GM21619 (cell line): ENCODE measurements at regions not wholly inside any gene's neighbourhood (a gene's known extent, or its start where the extent isn't known, plus 50 kb on each side); places are given as distances from the start of the nearest gene placed in this dataset.

Source experiments
- ATAC-seq: cut with Tn5 transposase; IDR thresholded peaks from one replicate; pipeline ENCODE4 v1.9.1; 2021; ENCODE audit not compliant: unreplicated experiment

DNA sequence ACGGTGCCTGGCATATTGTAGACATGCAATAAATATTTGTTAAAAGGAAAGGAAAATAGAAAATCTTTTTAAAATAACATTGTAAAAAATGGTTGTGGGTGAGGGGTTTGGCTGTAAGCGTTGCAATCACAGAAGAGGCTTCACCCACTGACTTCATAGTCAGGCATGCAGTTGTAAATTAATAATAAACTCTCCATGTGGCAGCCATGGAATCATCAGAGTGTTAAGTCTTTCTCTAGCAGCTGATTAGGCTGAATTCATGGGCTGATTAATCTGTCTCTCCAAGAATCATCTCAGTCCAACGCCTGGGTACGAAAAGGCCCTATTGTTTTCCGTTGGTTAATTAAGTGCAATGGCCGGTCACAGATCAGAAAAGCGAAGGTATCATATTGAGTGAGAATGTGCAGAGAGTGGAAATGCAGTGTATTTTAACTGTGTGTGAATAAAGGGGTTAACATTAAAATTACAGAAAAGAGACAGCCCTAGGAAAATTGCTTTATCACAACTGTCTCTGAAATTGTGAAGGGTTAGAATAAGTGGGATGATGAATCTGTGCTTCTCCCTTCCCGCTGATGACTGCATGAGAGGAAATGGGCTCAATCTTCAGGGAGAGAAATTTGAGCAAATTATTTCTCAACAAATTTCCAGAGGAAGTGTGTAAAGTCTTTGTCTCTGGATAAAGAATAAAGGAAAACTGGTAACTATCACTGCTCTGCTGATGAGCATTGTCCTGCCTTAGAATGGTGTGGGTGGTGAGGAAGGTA, 269.0 kb downstream of the FAM76B start:
- no peak for ATAC-seq

- ATAC-seq: no peak
These were observed 269.7 kb downstream of the FAM76B start for GRCh38 chr11:95519912-95520311.

DNA sequence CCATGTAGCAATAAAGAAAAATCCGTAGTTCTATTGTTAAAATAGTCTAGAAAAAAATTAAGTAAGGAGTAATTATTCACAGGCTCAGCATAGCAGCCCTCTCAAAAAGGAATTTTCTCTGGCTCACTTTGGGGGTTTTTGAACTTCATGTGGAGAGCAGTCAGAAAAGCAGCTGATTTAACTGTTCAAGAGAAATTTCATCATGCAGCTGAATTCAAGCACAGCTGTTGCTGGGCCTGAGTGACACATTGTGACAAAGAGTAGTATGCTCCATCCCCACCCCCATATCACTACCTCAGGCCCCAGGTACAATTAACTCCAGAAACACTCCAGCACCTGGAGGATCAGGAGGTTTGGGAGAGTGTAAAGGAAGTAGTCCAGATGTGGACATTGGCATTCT, 272.1 kb downstream of the FAM76B start:
- no peak for ATAC-seq

- ATAC-seq: no peak
These were observed 272.8 kb downstream of the FAM76B start for GRCh38 chr11:95516786-95517185.

- no peak for ATAC-seq
These were observed 273.4 kb downstream of the FAM76B start for GRCh38 chr11:95516175-95516574.

DNA sequence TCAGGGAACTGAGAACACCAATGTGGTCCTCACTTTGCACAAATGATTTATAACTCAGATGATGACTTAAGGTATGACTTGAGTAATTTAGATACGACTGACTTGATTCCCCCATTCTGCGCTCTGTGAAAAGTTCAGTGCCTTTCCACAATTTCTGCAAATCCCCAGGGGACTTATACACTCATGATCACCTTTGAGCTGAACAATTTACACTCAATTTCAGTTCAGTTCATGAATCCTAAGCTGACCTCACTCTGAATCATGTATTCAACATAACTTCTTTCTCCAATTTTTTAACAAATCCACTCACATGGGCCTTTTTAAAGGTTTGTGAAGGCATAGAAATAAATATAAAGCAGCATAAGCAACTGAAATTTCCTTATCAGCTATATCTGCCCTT, 274.2 kb downstream of the FAM76B start:
- no peak for ATAC-seq

DNA sequence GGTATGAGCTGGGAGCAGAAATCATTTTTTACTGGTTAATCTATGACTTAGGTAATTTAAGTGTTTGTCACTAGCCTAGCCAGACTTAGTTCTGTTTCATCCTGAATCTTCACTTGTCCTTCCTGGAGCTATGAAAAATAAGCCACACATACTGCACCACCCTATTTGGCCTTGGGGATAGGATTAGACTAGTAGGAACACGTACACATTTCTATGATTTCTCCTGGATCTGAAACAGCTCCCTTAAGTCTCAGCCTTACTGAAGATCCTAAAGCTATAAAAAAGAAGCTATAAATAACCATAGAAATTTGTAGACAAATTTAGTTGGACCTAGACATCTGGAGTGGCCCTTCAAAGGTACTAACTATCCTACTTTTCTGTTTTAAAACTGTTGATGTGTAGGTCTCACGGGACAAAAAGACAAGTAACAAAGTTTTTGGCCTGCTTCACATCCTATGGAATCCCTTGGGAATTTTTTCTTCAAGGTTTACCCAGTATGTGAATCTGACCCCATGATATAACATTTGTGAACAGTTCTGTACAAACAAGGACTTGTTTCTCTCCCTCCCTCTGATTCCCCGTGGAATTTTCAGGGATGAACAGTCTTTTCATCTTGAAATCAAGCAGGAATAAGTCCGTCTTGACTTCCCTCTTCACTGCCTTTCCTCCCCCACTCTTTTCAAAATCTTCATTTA, 275.0 kb downstream of the FAM76B start:
- no peak for ATAC-seq

GRCh38 chr11:95512682-95513081, 276.9 kb downstream of the FAM76B start:
- no peak for ATAC-seq

GRCh38 chr11:95512177-95512576, 277.4 kb downstream of the FAM76B start:
- no peak for ATAC-seq

DNA sequence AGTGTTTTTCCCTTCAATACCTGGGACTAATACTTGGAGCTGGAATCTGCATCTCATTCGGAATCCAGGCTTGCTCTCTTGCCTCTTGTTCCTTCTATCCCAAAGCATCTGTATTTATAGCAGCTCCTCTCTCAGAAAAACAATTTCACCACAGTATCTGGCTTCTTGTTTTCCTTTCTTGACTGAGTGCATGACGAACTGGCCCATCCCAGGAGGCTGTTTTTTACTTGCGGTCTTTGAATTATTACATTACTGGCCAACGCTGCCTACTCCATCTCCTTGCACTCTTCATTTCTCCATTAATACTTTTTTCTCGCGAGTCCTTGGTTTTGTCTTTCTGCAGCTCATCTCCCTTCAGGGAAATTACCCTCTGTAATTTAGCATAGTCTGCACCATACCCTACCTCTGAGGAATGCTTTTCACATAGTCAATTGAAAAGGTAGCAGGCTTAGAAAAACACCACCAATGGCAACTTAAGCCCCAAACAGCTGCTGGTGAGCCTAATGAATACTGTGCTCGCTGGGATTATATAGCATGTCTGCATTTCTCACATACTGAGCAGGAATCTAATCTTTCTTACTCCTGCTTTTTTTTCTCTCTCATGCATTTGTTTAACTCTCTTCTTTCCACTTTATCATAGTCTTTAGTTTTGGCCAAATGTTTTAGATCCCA, 277.4 kb upstream of the SESN3 start:
- ATAC-seq: no peak

DNA sequence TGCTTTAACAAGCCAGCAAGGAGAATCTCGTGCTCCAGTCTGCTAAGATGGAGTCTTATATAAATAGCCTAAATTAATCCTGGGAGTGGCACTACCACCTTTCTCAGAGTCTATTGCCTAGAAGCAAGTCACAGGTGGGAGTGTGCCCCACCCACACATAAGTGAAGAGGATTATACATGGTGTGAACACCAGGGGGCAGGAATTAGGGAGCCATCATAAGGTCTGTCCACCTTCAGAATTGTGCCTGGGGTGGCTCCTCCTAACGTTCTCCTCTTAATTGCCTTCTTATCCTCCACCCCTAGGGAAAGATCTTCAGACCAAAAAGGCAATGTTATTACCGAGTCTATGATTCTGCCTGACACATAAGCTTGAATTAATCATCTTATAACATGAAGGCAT, 276.8 kb upstream of the SESN3 start:
- no peak for ATAC-seq

DNA sequence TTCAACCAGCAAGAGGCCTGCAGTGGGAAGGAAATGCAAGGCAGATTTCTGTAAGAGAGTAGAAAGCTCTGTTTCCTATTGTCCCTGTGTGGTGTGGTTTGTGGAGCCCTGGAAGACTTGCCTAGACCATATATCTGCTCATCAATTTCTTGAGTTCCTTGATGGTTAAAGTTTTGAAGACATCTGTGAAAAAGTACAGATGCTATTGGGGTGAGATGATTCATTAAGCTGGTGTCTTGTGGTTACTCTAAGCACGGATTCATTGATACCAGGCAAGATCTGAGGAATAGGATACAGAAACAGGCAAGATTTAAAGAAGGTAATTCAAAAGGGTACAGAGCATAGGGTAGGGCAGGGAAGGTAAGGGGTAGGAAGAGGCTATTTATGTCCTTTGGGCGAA, 275.8 kb upstream of the SESN3 start:
- ATAC-seq: no peak

DNA sequence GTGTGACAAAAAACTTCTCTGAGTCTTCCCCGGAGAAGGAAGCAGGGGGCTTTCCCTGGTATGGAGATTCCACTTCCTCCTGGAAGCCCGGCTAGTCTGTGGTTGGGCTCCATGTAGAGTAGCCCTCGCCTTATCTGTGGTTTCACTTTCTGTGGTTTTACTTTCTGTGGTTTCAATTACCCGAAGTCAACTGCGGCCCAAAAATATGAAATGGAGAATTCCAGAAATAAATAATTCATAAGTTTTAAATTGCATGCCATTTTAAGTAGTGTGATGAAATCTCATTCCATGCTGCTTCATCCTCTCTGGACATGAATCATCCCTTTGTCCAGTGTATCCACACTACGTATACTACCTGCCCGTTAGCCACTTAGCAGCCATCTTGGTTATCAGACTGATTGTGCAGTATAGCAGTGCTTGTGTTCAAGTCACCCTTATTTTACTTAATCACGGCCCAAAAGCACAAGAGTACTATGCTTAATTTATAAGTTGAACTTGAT, 275.0 kb upstream of the SESN3 start:
- no peak for ATAC-seq

GRCh38 chr11:95503047-95503446, 272.0 kb upstream of the SESN3 start:
- ATAC-seq: no peak

- ATAC-seq: no peak
These were observed 271.5 kb upstream of the SESN3 start for GRCh38 chr11:95502522-95502921.

GRCh38 chr11:95501761-95502266, 270.8 kb upstream of the SESN3 start:
- ATAC-seq: no peak

DNA sequence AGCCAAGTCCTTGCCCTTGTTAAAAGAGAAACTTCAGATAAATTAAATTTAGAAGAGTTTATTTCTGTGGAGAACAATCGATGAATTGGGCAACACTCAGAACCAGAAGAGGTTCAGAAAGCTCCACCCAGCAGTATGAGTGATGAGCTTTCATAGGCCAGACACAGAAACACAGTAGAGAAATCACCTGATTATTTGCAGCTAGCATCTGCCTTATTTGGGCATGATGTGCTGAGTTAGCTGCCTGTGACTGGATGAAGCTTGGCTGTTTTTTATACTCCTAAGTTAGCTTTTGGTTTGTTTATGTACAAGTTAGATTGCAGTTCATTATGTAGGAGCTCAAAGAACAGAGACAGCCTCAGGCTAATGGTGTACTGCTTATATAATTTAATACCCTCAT, 269.5 kb upstream of the SESN3 start:
- no peak for ATAC-seq

DNA sequence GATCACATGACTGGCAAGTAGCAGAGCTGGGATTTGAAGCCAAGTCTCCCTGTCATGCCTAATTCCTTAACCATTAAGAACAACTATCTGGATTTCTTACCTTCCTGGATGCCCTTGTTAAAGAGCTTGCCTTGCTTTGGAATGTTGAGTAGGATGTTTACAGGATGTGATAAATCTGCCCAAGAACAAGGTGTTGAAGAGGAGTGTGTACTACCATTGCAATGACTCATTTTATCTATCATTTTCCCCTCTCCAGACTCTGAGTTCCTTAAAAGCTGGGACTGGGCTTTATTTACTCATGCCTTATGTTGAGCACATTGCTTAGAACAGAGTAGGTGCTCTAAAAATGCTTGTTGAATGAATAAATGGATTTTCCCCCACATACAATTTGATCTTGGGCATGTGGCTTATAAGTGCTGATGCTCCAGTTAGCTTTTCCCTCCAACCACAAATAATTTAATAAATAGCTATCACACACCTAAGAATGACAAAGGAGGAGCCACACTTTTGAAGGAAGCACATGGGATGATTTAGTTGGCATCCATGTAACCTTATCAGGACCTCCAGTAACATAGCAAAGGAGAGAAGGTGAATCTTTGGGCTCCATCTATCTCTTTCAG, 268.6 kb upstream of the SESN3 start:
- ATAC-seq: no peak

- no peak for ATAC-seq
These were observed 267.9 kb upstream of the SESN3 start for GRCh38 chr11:95498722-95499425.

DNA sequence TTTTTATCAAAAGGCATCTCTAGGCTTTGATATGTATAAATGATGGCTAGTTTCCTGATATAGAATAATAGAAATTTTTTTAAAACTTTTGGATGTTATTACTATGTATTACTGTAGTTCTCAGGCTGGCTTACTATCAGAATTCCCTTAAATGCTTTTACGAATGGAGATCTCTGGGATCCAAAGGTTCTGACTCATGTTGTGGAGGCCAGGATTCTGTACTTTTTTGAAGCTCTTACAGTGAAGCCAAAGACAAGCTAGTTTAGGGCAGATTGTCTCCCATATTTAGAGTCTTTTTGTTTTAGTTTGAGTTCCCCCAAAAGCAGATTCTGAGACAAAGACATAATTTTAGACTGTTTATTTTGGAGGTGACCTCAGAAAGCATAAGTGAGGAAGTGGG, 265.9 kb upstream of the SESN3 start:
- no peak for ATAC-seq

DNA sequence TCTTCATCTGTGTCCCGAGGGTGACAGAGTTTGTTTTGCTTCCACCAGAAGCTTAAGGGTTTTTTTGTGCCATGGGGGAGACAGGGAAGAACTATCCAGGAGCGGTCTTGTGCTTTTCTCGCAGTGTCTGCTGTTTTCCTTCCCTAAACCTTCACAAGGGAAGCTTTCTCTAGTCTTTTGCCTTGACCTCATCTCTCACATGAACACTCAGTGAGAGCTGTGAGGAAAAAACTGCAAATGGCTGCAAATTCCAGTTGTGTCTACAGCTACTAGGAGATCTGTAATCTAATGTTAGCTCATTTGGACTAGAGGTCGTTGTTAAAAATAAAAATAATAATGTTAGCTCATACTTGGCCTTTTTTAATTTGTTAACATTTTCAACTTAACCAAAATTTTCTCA, 264.7 kb upstream of the SESN3 start:
- ATAC-seq: no peak
